Stimulated activated CD4-positive, alpha-beta T cell treated with anti-CD3 and anti-CD28 coated beads, Interleukin-1b, Interleukin-23, amount 100 ng/mL, for 1 hour (primary cell): ENCODE measurements at regions not wholly inside any gene's neighbourhood (a gene's known extent, or its start where the extent isn't known, plus 50 kb on each side); places are given as distances from the start of the nearest gene placed in this dataset.

ENCODE experiments used
- DNase-seq, 2 donors: peaks; one replicate each; pipeline ENCODE4 v3.0.0-alpha.2; 2020; ENCODE audit warnings: low read depth in 2 of 2

GRCh38 chr2:38450509-38450908 is 73.4 kb upstream of the ATL2 start:
- DNase-seq = no peak

DNA sequence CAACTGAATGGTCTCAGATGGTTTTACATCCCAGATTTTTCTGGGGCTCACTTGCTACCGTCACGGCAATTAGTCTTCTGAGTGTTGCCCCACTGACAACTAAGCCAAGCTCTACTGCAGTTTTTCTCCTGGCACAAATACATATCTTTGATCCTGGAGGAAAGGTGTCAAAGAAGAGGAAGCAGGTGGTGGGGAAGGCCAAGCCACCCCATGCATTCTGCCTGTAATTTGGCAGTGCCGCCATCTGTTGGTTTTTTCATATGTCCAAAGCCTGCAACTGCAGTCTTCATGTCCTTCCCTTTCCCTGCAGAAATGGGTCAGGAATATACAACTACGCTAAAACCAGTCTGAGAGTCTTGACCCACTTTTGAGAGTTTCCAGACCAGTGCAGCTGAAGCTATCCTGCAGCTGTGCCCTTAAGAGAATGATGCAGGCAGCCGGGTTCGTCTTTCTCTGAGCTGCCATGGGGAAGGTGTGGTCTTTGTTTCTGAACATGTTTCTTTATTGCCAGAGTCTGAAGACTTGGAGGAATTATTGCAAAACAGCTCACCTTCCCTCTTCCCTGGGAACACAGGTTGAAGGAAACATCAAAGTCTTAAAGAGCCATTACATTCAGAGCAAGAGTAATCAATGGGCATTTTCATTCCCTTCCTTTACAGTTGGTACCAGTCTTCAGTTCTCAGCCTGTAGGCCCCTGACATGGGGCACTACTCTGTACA is 71.8 kb upstream of the ATL2 start:
- DNase-seq = no peak

GRCh38 chr2:38446906-38447561 is 70.0 kb upstream of the ATL2 start:
- DNase-seq = no peak

DNA sequence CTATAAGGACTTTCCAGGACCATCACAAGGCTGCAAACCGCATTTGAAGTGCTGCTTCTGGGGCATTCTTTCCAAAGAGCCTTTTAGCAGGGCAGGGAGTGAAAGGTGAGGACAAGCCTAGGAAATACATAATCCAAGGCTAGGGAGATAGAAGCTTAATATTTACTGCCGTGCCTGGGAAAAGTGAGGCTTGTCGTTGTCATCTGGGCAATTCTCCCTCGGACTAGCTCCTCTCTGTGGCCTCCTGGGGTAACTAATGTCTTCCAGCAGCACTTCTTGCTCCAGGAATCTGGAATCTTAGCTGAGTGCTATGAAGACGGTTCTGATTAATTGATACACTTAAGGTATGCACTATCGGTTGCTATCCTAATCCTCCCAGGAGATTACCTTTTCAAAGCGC is 69.3 kb upstream of the ATL2 start:
- DNase-seq = no peak

- DNase-seq = no peak
Measured at GRCh38 chr2:38444247-38444646, 67.2 kb upstream of the ATL2 start.

DNA sequence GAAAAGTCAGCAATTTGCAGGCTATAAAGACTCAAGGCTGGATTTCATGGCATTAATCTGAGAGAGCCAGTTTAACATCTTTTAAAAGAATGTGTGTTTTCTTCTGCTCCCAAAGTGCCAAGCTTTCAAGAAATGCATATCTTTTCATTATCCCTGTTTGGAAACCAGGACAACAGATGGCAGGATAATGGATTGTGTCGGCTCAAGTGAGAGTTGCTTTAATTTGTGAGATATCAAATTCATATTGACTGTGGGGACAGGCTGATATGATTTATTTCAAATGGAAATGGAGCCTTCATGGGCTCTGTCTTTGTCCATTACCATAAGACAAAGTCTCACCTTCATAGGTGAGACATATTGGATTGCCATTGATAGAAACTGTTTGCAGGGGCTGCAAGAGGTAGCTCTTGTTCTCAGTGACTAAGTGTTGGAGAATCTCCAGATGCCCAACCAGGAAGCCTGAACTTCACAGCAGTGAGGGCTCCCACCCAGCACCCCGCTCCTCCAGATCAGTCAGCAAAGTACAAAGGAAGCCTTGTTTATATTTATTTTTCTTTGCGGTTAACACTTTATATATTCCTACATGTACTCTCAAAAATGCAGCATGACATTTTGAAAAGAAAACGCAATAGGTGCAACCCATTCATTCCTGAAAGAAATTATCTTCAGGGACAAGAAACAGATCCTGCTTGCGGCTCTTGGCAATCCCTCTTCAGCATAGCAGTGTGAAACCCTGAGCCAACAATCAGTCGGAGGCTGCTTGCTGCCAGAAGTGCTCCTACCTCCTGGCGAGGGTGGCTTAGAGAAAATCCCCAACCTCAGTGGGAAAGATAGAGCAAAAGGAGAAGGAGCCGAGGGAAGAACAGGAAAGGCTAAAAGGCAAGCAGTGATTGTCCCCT is 65.8 kb upstream of the ATL2 start:
- DNase-seq = no peak

- no peak for DNase-seq
Measured at GRCh38 chr2:38441346-38441745, 64.3 kb upstream of the ATL2 start.

DNA sequence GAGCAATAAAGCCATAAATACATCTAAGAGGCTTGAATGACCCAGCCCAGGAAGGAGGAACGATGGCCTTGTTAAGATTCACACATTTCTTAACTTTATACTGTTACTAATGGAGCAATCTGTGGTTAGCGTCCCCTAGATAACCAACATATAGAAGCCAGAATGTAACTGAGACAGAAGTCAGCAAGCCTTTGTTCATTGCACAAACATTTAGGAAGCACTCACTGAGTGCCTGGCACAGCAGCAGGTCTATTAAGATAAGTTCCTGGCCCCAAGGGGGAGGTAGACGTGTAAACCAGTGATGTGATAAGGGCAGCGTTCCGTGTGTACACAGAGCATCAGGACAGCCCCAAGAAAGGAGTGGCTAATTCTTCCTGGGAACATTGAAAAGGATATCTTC is 63.6 kb upstream of the ATL2 start:
- DNase-seq = no peak

DNA sequence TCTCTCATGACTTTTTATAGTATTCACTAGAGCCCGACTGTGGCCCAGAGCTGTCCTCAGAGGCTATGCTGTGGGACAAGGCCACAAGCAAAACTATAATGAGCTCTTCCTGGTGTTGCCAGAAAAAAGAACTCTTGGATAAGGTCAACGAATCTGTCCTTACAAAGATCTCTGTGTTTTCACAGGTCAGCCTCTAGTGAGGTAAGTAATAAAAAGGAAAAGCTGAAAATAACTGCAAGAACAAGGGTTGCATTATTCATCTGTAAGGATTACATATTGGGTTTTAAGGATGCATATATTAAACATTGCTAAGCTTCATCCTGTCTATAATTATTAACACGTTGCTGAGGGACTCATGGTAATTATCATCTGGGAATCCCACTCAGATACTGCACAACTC is 62.8 kb upstream of the ATL2 start:
- DNase-seq = no peak

DNA sequence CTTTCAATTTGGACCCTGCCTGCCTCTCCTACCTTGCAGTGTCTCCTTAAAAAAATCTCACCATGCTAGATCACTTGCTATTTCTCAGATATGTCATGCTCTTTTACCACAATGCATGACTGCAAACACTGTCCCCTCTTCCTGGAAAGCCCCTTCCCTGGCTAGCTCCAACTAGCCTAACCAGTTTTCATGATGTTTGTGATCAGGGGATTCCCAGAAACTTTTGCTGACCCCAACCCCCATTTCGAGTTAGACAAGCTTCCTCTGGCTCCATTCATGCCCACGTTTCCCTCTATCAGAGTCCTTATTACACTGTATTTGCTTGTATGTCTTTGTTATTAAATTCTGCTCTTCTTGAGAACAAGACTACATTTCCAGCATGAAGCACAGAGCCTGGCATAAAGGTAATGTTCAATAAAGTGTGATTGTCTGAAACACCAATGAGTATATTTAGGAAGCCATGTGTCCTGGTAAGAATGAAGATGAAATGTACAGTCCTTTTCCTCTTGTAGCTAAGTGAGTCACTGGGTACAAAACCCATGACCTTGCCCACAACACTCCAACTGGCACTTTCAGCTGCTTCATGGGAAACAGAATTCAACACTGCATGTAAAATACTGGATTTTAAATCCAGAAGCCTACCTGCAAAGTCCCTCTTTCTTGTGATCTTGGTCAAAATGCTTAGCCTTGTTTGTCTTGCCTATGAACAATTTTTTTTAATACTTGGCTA is 62.0 kb upstream of the ATL2 start:
- no peak for DNase-seq

- no peak for DNase-seq
Measured at GRCh38 chr2:38438133-38438882, 61.2 kb upstream of the ATL2 start.

- DNase-seq = no peak
Measured at GRCh38 chr2:38436227-38436664, 59.2 kb upstream of the ATL2 start.

GRCh38 chr2:38435775-38436174 is 58.7 kb upstream of the ATL2 start:
- DNase-seq = no peak

- no peak for DNase-seq
Measured at GRCh38 chr2:38434595-38434994, 57.5 kb upstream of the ATL2 start.

DNA sequence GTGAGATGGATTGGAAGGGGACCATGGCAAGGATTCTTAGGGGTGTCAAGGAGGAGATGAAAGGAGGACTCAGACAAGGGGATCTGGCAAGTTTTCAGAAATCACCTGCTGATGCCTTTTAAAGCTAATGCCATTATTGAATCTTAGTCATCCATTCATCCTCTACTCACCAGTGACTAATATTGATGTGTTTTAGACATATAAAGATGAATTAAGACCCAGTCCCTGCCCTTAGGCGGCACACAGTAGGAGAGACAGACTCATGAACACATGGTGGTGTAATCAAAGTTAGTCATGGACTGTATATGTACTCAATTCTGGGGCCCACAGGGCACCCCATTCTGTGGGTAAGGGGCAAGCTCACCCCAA is 56.5 kb upstream of the ATL2 start:
- DNase-seq = no peak

GRCh38 chr2:38432820-38433606 is 55.9 kb upstream of the ATL2 start:
- no peak for DNase-seq

DNA sequence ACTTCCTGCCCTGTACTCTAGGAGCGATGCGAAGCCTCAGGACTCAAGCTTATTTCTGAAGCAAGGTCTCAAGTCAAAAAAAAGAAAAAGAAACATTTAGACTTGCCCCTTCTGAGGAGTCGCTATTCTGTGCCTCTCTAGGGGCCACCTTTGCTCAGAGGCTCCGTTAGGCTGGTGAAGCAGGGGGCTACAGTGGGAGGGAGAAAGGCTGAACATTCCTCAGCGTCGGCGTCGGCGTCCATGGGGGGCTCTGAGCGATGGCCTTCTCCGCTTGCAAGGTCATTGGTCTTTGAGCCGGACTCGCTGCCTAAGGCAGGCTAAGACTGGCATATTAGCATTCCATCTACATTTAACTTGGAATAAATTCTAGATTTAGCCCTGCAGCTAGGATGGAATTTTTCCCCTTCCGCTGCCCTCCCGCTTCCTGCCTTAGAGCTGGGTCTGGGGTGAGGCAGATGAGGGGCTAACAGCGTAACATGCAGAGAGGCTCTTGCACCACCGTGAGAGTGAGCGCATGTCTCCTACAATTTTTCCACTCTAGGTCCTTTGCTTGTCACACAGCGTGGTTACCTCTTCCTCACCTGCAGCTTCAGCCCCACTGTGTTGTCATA is 53.6 kb upstream of the ATL2 start:
- DNase-seq = no peak

DNA sequence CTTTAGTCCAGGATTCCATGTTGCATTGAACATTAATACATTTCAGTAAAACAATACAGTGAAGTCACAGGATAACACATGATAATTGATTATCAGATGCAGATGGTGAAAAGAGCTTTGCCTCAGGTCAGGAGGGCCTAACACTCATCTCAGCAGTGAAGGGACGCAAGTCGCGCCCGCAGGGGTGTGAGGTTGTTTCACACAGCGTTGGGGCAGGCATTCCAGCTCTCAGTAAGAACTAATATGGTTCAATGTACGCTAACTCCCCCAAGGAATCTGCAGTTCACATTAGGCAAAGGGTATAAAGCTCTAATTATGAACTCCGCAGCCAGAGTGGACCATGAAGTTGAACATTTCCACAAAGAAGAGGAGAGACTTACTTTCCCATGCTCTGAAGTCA is 53.1 kb upstream of the ATL2 start:
- DNase-seq = no peak

GRCh38 chr2:38427936-38428335 is 50.9 kb upstream of the ATL2 start:
- no peak for DNase-seq

- no peak for DNase-seq
Measured at GRCh38 chr2:38427054-38427453, 50.0 kb upstream of the ATL2 start.
